ENCODE measurements at regions not wholly inside any gene's neighbourhood (a gene's known extent, or its start where the extent isn't known, plus 50 kb on each side); places are given as distances from the start of the nearest gene placed in this dataset.
"Not testable (repeated sequence)": the region's sequence is repeated elsewhere in the genome, so short reads cannot be mapped to it uniquely, and the experiment has no call there.

- H3K27ac ChIP-seq, result not testable (repeated sequence)
Measured at GRCh38 chr16:88274126-88274750, 108.5 kb upstream of the ZNF469 start.

- H3K27ac ChIP-seq, result no peak overlapping the region
- no peak for TF ChIP-seq CTCF (conservative IDR thresholded peaks at IDR 0.05)
- no peak for TF ChIP-seq ZFX (IDR thresholded peaks at IDR 0.05)
Measured at GRCh38 chr16:88274847-88275246, 107.9 kb upstream of the ZNF469 start.

GRCh38 chr16:88275336-88276122 lies 107.2 kb upstream of the ZNF469 start:
- H3K27ac ChIP-seq, result not testable (repeated sequence)

GRCh38 chr16:88276123-88276588 lies 106.6 kb upstream of the ZNF469 start:
- H3K27ac ChIP-seq, result not testable (repeated sequence)

- no peak for TF ChIP-seq ZFX (IDR thresholded peaks at IDR 0.05)
- no peak for TF ChIP-seq CTCF (conservative IDR thresholded peaks at IDR 0.05)
- no peak overlapping the region for H3K27ac ChIP-seq
Measured at GRCh38 chr16:88276591-88276990, 106.2 kb upstream of the ZNF469 start.

GRCh38 chr16:88279998-88280397 lies 102.8 kb upstream of the ZNF469 start:
- TF ChIP-seq CTCF (conservative IDR thresholded peaks at IDR 0.05), result no peak
- no peak for TF ChIP-seq ZFX (IDR thresholded peaks at IDR 0.05)

GRCh38 chr16:88281858-88282563 lies 100.7 kb upstream of the ZNF469 start:
- TF ChIP-seq CTCF (conservative IDR thresholded peaks at IDR 0.05) (no peak), ZFX (IDR thresholded peaks at IDR 0.05) (no peak)
- no peak overlapping the region for H3K27ac ChIP-seq

More at GRCh38 chr16:88279998-88280397, 102.8 kb upstream of the ZNF469 start:
- no peak overlapping the region for H3K27ac ChIP-seq

GRCh38 chr16:88282564-88283395 lies 100.0 kb upstream of the ZNF469 start:
- TF ChIP-seq ZFX (IDR thresholded peaks at IDR 0.05), result no peak
- no peak for TF ChIP-seq CTCF (conservative IDR thresholded peaks at IDR 0.05)
- no peak overlapping the region for H3K27ac ChIP-seq
